Astrocyte of the cerebellum (primary cell): ENCODE measurements at regions not wholly inside any gene's neighbourhood (a gene's known extent, or its start where the extent isn't known, plus 50 kb on each side); places are given as distances from the start of the nearest gene placed in this dataset.

Experiments
- DNase-seq: peaks from one replicate; pipeline ENCODE4 v3.0.0-alpha.2; 2011; ENCODE audit warnings: low read depth
- H3K4me3 ChIP-seq: 2 replicates; pipeline ENCODE4 v1.5.1; 2011; ENCODE audit warnings: mild to moderate bottlenecking, low read depth, low read length, moderate library complexity
- in situ Hi-C: cut with HindIII; loops from 2 replicates; pipeline ENCODE4 v1.10.0; 2017; ENCODE audit warnings: low sequenced_read_pairs
- TF ChIP-seq, protein P1 (sequence below): IDR thresholded peaks from 2 replicates; pipeline ENCODE4 v1.5.1; 2012; ENCODE audit warnings: low read length, low read depth, moderate library complexity, mild to moderate bottlenecking; ENCODE audit errors: missing control alignments

- no peak for DNase-seq
- TF ChIP-seq, protein P1, sequence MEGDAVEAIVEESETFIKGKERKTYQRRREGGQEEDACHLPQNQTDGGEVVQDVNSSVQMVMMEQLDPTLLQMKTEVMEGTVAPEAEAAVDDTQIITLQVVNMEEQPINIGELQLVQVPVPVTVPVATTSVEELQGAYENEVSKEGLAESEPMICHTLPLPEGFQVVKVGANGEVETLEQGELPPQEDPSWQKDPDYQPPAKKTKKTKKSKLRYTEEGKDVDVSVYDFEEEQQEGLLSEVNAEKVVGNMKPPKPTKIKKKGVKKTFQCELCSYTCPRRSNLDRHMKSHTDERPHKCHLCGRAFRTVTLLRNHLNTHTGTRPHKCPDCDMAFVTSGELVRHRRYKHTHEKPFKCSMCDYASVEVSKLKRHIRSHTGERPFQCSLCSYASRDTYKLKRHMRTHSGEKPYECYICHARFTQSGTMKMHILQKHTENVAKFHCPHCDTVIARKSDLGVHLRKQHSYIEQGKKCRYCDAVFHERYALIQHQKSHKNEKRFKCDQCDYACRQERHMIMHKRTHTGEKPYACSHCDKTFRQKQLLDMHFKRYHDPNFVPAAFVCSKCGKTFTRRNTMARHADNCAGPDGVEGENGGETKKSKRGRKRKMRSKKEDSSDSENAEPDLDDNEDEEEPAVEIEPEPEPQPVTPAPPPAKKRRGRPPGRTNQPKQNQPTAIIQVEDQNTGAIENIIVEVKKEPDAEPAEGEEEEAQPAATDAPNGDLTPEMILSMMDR: no peak
- no peak overlapping the region for H3K4me3 ChIP-seq
- in situ Hi-C loops: no loop called here
Observed at GRCh38 chr22:27585141-27585540, 216.4 kb downstream of the MN1 start.

- in situ Hi-C loops: no loop called here
- TF ChIP-seq, protein P1: no peak
- DNase-seq: no peak
- no peak overlapping the region for H3K4me3 ChIP-seq
Observed at GRCh38 chr22:27588268-27588667, 213.3 kb downstream of the MN1 start.

DNA sequence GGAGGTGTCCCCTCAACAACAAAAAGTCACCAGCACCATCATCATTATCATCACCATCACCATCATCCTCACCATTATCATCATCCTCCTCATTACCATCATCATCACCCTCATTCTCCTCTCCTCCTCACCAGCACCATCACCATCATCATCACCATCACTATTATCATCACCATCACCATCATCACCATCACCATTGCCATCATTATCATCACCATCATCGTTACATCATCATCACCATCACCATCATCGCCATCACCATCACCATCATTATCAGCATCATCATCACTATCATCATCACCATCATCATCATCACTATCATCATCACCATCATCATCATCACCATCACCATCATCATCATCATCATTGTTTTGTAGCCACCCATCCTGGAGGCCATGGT lies 212.6 kb downstream of the MN1 start:
- H3K4me3 ChIP-seq: no peak overlapping the region
- in situ Hi-C loops: no loop called here
- DNase-seq: no peak
- TF ChIP-seq, protein P1: no peak

DNA sequence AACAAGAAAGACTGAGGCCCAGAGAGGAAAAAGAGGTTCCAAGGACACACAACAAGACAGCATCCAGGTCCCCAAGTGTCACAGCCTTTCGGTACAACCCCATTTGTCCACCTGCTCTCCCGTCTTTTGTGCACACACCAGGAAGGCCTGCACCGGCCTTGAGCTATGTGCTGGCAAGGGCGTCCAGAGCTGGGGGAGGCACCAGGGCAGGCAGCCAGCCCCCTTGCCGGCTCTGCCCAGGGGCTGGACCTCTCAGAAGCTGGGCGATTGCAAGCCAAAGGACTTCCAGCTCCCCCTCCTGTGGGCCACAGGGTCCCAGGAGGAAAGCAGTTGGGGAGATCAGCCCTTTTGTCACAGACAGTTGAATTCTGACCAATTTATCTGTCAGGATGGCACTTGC lies 210.5 kb downstream of the MN1 start:
- no peak for DNase-seq
- in situ Hi-C loops: no loop called here
- TF ChIP-seq, protein P1: no peak
- no peak overlapping the region for H3K4me3 ChIP-seq

DNA sequence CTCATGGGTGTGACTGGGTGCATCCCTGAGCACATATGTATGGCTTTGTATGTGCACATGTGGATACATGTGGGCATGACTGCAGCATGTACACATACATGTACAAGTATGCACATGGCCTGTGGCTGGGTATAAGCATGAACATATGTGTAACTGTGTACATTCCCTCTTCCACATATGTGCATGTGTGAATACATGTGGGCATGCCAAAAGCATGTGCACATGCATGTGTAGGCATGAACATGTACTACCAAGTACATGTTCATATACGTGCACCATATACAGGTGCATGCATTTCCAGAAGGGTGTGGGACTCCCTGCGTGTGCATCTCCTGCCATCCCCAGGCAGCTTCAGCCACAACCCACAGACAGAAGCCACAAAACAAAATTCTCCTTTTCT lies 208.2 kb downstream of the MN1 start:
- in situ Hi-C loops: no loop called here

GRCh38 chr22:27594020-27594419 lies 207.5 kb downstream of the MN1 start:
- DNase-seq: no peak
- no peak overlapping the region for H3K4me3 ChIP-seq
- TF ChIP-seq, protein P1: no peak
- in situ Hi-C loops: no loop called here

More for the DNA sequence above, 208.2 kb downstream of the MN1 start:
- DNase-seq: no peak
- H3K4me3 ChIP-seq: no peak overlapping the region
- TF ChIP-seq, protein P1: no peak
